Heart left ventricle (tissue), 13 donors: ENCODE measurements at regions not wholly inside any gene's neighbourhood (a gene's known extent, or its start where the extent isn't known, plus 50 kb on each side); places are given as distances from the start of the nearest gene placed in this dataset.

Source experiments
- CTCF ChIP-seq, 12 donors: fragments of 200-600 bp; sonication (generic) in 4 of 12; IDR thresholded peaks; one replicate each; pipeline versions ENCODE4 v1.5.0 to v1.8.0; 2018 to 2022; ENCODE audit warnings: antibody characterized with exemption in 12 of 12, mild to moderate bottlenecking in 5 of 12
- POLR2A ChIP-seq, 2 donors: fragments of 450-650 bp; IDR thresholded peaks; one replicate each; pipeline ENCODE4 v1.6.1; 2017; ENCODE audit warnings: antibody characterized with exemption in 2 of 2, mild to moderate bottlenecking in 2 of 2, moderate library complexity in 2 of 2
- donor health status: ischemic (EF 13 %, LVEDD 7.1; RV severe dilation, severe dysfunction).
- donor health status: DM: no; HTN: yes; CAD: no.
- donor health status: DM: no; HTN: no; CAD: no.
- donor health status: ischemic (EF 25% LVEDD 6.9; RV normal size, moderate dysfunction).
- donor health status: ischemic (EF 25% LVEDD 5.7; RV mildly dilated, moderate dysfunction).
- donor health status: ischemic (EF 35%, LVEDD 5.7; RV mildly dilated, moderate dysfunction).
- donor health status: nonischemic (EF 11% LVEDD 7.7; RV severe dilation, severe dysfunction).
- donor health status: DM: yes; HTN: yes; CAD: no.
- donor health status: PGD.
- donor health status: ischemic (EF 29% LVEDD 5.4; RV normal size, mild dysfunction).
- donor health status: nonischemic (EF 23%, LVEDD 6.1; RV moderate dilation, normal function).

- no peak for TF ChIP-seq CTCF (IDR thresholded peaks at IDR 0.05)
- TF ChIP-seq POLR2A (IDR thresholded peaks at IDR 0.05) = no peak
Measured at GRCh38 chr12:62163368-62163767, 96.8 kb upstream of the USP15 start.
